GM23248 (cell line): ENCODE measurements at regions not wholly inside any gene's neighbourhood (a gene's known extent, or its start where the extent isn't known, plus 50 kb on each side); places are given as distances from the start of the nearest gene placed in this dataset.

ENCODE experiments used
- EZH2 ChIP-seq: fragments of 200-600 bp; sonication (generic); IDR thresholded peaks from 2 replicates; pipeline ENCODE4 v1.6.1; 2018; ENCODE audit warnings: antibody characterized with exemption, mild to moderate bottlenecking; ENCODE audit not compliant: insufficient read depth, poor library complexity, severe bottlenecking
- EZH2phosphoT487 ChIP-seq: fragments of 200-600 bp; sonication (generic); IDR thresholded peaks from 2 replicates; pipeline ENCODE4 v1.6.1; 2018; ENCODE audit warnings: antibody characterized with exemption, moderate library complexity, mild to moderate bottlenecking, low read depth; ENCODE audit not compliant: insufficient read depth

DNA sequence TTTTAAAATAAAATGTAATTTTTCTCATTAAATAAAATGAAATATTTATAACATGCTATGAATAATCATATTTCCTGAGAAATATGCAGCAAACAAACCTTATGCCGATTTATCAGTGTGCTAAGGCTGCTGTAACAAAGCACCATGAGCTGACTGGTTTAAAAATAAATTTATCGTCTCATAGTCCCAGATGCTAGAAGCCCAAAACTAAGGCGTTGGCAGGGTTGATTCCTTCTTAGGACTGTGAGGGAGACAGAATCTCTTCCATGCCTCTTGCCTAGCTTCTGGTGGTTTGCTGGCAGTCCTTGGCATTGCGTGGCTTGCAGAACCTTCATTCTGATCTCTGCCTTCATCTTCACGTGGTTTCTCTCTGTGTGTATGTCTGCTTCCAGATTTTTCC, 740.3 kb downstream of the OTOL1 start:
- TF ChIP-seq EZH2, result no peak
- TF ChIP-seq EZH2phosphoT487, result no peak
